ENCODE measurements at regions not wholly inside any gene's neighbourhood (a gene's known extent, or its start where the extent isn't known, plus 50 kb on each side); places are given as distances from the start of the nearest gene placed in this dataset.

GRCh38 chr18:28669165-28669564, 492.2 kb upstream of the CDH2 start:
- TF ChIP-seq, protein P1, sequence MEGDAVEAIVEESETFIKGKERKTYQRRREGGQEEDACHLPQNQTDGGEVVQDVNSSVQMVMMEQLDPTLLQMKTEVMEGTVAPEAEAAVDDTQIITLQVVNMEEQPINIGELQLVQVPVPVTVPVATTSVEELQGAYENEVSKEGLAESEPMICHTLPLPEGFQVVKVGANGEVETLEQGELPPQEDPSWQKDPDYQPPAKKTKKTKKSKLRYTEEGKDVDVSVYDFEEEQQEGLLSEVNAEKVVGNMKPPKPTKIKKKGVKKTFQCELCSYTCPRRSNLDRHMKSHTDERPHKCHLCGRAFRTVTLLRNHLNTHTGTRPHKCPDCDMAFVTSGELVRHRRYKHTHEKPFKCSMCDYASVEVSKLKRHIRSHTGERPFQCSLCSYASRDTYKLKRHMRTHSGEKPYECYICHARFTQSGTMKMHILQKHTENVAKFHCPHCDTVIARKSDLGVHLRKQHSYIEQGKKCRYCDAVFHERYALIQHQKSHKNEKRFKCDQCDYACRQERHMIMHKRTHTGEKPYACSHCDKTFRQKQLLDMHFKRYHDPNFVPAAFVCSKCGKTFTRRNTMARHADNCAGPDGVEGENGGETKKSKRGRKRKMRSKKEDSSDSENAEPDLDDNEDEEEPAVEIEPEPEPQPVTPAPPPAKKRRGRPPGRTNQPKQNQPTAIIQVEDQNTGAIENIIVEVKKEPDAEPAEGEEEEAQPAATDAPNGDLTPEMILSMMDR (IDR thresholded peaks at IDR 0.05) = no peak
- no peak for TF ChIP-seq ZFX (IDR thresholded peaks at IDR 0.05; ENCODE audit: borderline replicate concordance)
